ENCODE measurements at regions not wholly inside any gene's neighbourhood (a gene's known extent, or its start where the extent isn't known, plus 50 kb on each side); places are given as distances from the start of the nearest gene placed in this dataset.

GRCh38 chr17:17408236-17408794 lies 68.5 kb upstream of the MED9 start:
- Mint-ChIP-seq H3K4me3 (no peak overlapping the region), H3K27me3 (peaks cover 27% of the 10 kb centered on the region), H3K27ac (no peak overlapping the region), H3K9me3 (no peaks in the 10 kb centered on the region), H3K36me3 (no peaks in the 10 kb centered on the region), H3K4me1 (ENCODE audit: unreplicated experiment) (peaks cover 7% of the 10 kb centered on the region)
- TF ChIP-seq CTCF (conservative IDR thresholded peaks at IDR 0.05): no peak
- DNase-seq (ENCODE audit: extremely low spot score, unreplicated experiment): no peak

- peaks cover 22% of the 10 kb centered on the region for H3K27me3 Mint-ChIP-seq
- TF ChIP-seq CTCF (conservative IDR thresholded peaks at IDR 0.05): no peak
- no peak for DNase-seq (ENCODE audit: extremely low spot score, unreplicated experiment)
- H3K4me3 Mint-ChIP-seq: no peak overlapping the region
- no peaks in the 10 kb centered on the region for H3K36me3 Mint-ChIP-seq
- no peak overlapping the region for H3K27ac Mint-ChIP-seq
- peaks cover 3% of the 10 kb centered on the region for H3K4me1 Mint-ChIP-seq (ENCODE audit: unreplicated experiment)
- H3K9me3 Mint-ChIP-seq: peaks cover 5% of the 10 kb centered on the region
Measured at GRCh38 chr17:17410357-17410756, 66.4 kb upstream of the MED9 start.

GRCh38 chr17:17411692-17412091 lies 65.1 kb upstream of the MED9 start:
- peaks cover 5% of the 10 kb centered on the region for H3K9me3 Mint-ChIP-seq
- H3K4me1 Mint-ChIP-seq (ENCODE audit: unreplicated experiment): peaks cover 3% of the 10 kb centered on the region
- no peak for TF ChIP-seq CTCF (conservative IDR thresholded peaks at IDR 0.05)
- no peaks in the 10 kb centered on the region for H3K36me3 Mint-ChIP-seq
- H3K4me3 Mint-ChIP-seq: no peak overlapping the region
- DNase-seq (ENCODE audit: extremely low spot score, unreplicated experiment): no peak
- no peak overlapping the region for H3K27ac Mint-ChIP-seq
- H3K27me3 Mint-ChIP-seq: peaks cover 19% of the 10 kb centered on the region

- H3K27ac Mint-ChIP-seq: no peak overlapping the region
- no peak overlapping the region for H3K4me3 Mint-ChIP-seq
- TF ChIP-seq CTCF (conservative IDR thresholded peaks at IDR 0.05): no peak
- DNase-seq (ENCODE audit: extremely low spot score, unreplicated experiment): no peak
- peaks cover 3% of the 10 kb centered on the region for H3K4me1 Mint-ChIP-seq (ENCODE audit: unreplicated experiment)
- no peaks in the 10 kb centered on the region for H3K36me3 Mint-ChIP-seq
- H3K27me3 Mint-ChIP-seq: peaks cover 17% of the 10 kb centered on the region
- peaks cover 5% of the 10 kb centered on the region for H3K9me3 Mint-ChIP-seq
Measured at GRCh38 chr17:17412326-17412725, 64.5 kb upstream of the MED9 start.

GRCh38 chr17:17413215-17413792 lies 63.5 kb upstream of the MED9 start:
- DNase-seq (ENCODE audit: extremely low spot score, unreplicated experiment): no peak
- H3K36me3 Mint-ChIP-seq: no peaks in the 10 kb centered on the region

More at GRCh38 chr17:17413215-17413792, 63.5 kb upstream of the MED9 start:
- no peak overlapping the region for H3K4me3 Mint-ChIP-seq
- no peak overlapping the region for H3K27ac Mint-ChIP-seq
- H3K9me3 Mint-ChIP-seq: peaks cover 5% of the 10 kb centered on the region
- TF ChIP-seq CTCF (conservative IDR thresholded peaks at IDR 0.05): no peak
- peaks cover 3% of the 10 kb centered on the region for H3K4me1 Mint-ChIP-seq (ENCODE audit: unreplicated experiment)
- H3K27me3 Mint-ChIP-seq: peaks cover 16% of the 10 kb centered on the region
